ENCODE measurements at regions not wholly inside any gene's neighbourhood (a gene's known extent, or its start where the extent isn't known, plus 50 kb on each side); places are given as distances from the start of the nearest gene placed in this dataset.

DNA sequence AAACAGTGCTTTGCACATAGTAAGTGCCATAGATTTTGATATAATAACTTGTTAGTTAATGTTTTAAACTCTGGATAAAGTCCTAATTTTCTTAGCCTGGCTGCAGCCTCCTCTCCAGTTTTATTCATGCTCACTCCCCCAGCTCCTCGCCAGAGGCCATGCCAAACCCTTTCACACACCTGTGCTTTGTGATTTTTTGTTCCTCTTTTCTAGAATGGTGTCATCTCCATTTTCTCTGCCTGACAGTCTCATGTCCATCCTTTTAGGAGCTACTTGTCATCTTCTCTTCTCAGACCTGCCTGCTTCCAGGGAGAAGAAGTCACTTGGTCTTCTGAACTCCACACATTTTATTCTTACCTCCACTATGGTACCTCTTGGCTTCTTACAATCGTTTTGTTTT is 55.8 kb upstream of the SPATA13 start:
- TF ChIP-seq, protein P1, sequence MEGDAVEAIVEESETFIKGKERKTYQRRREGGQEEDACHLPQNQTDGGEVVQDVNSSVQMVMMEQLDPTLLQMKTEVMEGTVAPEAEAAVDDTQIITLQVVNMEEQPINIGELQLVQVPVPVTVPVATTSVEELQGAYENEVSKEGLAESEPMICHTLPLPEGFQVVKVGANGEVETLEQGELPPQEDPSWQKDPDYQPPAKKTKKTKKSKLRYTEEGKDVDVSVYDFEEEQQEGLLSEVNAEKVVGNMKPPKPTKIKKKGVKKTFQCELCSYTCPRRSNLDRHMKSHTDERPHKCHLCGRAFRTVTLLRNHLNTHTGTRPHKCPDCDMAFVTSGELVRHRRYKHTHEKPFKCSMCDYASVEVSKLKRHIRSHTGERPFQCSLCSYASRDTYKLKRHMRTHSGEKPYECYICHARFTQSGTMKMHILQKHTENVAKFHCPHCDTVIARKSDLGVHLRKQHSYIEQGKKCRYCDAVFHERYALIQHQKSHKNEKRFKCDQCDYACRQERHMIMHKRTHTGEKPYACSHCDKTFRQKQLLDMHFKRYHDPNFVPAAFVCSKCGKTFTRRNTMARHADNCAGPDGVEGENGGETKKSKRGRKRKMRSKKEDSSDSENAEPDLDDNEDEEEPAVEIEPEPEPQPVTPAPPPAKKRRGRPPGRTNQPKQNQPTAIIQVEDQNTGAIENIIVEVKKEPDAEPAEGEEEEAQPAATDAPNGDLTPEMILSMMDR (IDR thresholded peaks at IDR 0.05), result no peak
- ChIA-PET POLR2A (no interaction called here), CTCF (no interaction called here)
- Mint-ChIP-seq H3K36me3 (ENCODE audit: low read depth) (no peaks in the 10 kb centered on the region), H3K4me1 (ENCODE audit: low read depth) (no peaks in the 10 kb centered on the region), H3K27ac (no peak overlapping the region), H3K4me3 (no peak overlapping the region), H3K27me3 (no peaks in the 10 kb centered on the region), H3K9me3 (no peaks in the 10 kb centered on the region)
- ATAC-seq (ENCODE audit: poor library complexity) (no peak), DNase-seq (no peak)
- Histone ChIP-seq H3K4me1 (ENCODE audit: insufficient read depth, low read length) (no peaks in the 10 kb centered on the region), H3K36me3 (ENCODE audit: insufficient read depth, low read length) (no peaks in the 10 kb centered on the region), H3K4me3 (ENCODE audit: low read length) (no peak overlapping the region), H3K27ac (ENCODE audit: low read depth in 1 of 2, low read length in 2 of 2) (no peak overlapping the region), H3K27me3 (ENCODE audit: control insufficient read depth in 1 of 2, insufficient read depth in 2 of 2, low read length in 2 of 2) (no peaks in the 10 kb centered on the region), H3K9me3 (ENCODE audit: control insufficient read depth in 1 of 2, insufficient read depth in 1 of 2, low read length in 2 of 2) (no peaks in the 10 kb centered on the region)
- intact Hi-C loops (cut with DNase I, micrococcal nuclease), result no loop called here

DNA sequence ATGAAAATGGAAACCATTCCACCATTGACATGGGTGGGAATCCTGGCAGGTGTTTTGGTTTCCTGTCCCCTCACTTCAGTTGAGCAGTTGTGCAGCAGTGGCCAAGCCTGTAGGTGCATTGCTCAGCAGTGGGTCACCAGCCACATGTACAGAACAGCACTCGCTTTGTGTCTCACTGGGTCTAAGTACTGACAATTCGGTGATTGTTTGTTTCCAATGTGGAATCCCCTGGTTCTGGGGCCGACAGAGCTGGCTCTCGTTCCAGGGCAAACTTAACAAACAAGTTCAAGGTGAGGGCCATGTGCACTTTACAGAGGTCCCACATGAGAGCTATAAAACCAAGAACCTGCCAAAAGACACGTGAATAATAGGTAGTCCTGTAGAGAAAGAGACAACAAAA is 54.1 kb upstream of the SPATA13 start:
- no peak overlapping the region for H3K4me3 ChIP-seq (ENCODE audit: low read length)
- Mint-ChIP-seq H3K4me3 (no peak overlapping the region), H3K27ac (no peak overlapping the region), H3K9me3 (no peaks in the 10 kb centered on the region), H3K27me3 (no peaks in the 10 kb centered on the region), H3K4me1 (ENCODE audit: low read depth) (no peaks in the 10 kb centered on the region), H3K36me3 (ENCODE audit: low read depth) (no peaks in the 10 kb centered on the region)
- DNase-seq (no peak), ATAC-seq (ENCODE audit: poor library complexity) (no peak)
- intact Hi-C loops (cut with DNase I, micrococcal nuclease), result no loop called here
- H3K27ac ChIP-seq (ENCODE audit: low read depth in 1 of 2, low read length in 2 of 2), result no peak overlapping the region
- no peaks in the 10 kb centered on the region for H3K4me1 ChIP-seq (ENCODE audit: insufficient read depth, low read length)
- ChIA-PET CTCF (no interaction called here), POLR2A (no interaction called here)
- TF ChIP-seq, protein P1 (IDR thresholded peaks at IDR 0.05), result no peak
- no peaks in the 10 kb centered on the region for H3K9me3 ChIP-seq (ENCODE audit: control insufficient read depth in 1 of 2, insufficient read depth in 1 of 2, low read length in 2 of 2)
- H3K27me3 ChIP-seq (ENCODE audit: control insufficient read depth in 1 of 2, insufficient read depth in 2 of 2, low read length in 2 of 2), result no peaks in the 10 kb centered on the region
- H3K36me3 ChIP-seq (ENCODE audit: insufficient read depth, low read length), result no peaks in the 10 kb centered on the region

DNA sequence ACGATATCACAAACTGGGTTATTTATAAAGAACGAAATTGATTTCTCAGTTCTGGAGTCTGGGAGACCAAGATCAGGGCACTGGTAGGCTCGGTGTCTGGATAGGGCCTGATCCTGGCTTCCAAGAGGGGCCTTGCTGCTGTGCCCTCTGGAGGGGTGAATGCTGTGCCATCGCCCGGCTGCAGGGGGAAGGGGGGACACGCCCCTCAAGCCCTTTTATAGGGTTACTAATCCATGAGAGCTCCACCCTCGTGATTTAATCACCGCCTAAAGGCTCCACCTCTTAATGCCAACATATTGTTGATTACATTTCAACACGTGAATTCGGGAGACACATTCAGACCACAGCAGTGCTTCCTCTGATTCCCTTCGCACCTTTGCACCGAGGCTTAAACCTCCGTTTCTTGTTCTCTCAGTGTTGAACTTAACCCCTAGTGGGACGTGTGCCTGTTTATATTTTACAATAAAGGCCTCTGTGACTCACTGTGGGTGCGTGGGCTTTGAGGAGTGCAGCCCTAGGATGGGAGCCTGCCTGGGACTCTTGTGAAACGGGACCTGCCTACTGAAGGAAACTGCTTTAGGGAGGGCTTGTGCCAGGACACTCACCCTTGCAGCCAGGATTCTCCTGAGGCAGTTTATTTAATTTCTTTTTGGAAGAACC is 52.4 kb upstream of the SPATA13 start:
- no peaks in the 10 kb centered on the region for H3K4me1 Mint-ChIP-seq (ENCODE audit: low read depth)
- H3K36me3 ChIP-seq (ENCODE audit: insufficient read depth, low read length), result no peaks in the 10 kb centered on the region
- H3K27me3 ChIP-seq (ENCODE audit: control insufficient read depth in 1 of 2, insufficient read depth in 2 of 2, low read length in 2 of 2), result peaks cover 0 to 3% of the 10 kb centered on the region in 2 experiments
- ChIA-PET CTCF (no interaction called here), POLR2A (no interaction called here)
- TF ChIP-seq, protein P1 (IDR thresholded peaks at IDR 0.05), result no peak
- no peak overlapping the region for H3K4me3 Mint-ChIP-seq
- H3K4me3 ChIP-seq (ENCODE audit: low read length), result no peak overlapping the region
- no peak overlapping the region for H3K27ac Mint-ChIP-seq
- H3K27me3 Mint-ChIP-seq, result no peaks in the 10 kb centered on the region
- no peak overlapping the region for H3K27ac ChIP-seq (ENCODE audit: low read depth in 1 of 2, low read length in 2 of 2)
- no peak for ATAC-seq (ENCODE audit: poor library complexity)
- intact Hi-C loops (cut with DNase I, micrococcal nuclease), result no loop called here
- no peak for DNase-seq
- no peaks in the 10 kb centered on the region for H3K4me1 ChIP-seq (ENCODE audit: insufficient read depth, low read length)
- H3K9me3 Mint-ChIP-seq, result no peaks in the 10 kb centered on the region
- H3K36me3 Mint-ChIP-seq (ENCODE audit: low read depth), result no peaks in the 10 kb centered on the region
- no peaks in the 10 kb centered on the region for H3K9me3 ChIP-seq (ENCODE audit: control insufficient read depth in 1 of 2, insufficient read depth in 1 of 2, low read length in 2 of 2)

Measured in CD4-positive, alpha-beta T cell (primary cell).